ENCODE measurements at regions not wholly inside any gene's neighbourhood (a gene's known extent, or its start where the extent isn't known, plus 50 kb on each side); places are given as distances from the start of the nearest gene placed in this dataset.

- DNase-seq = no peak
- in situ Hi-C loops (cut with MboI; ENCODE audit: low pct_unique_long_range_greater_than_20kb, low sequenced_read_pairs) = no loop called here
Observed at GRCh38 chr20:57922706-57923105, 212.9 kb upstream of the PMEPA1 start.

GRCh38 chr20:57922083-57922482 is 212.3 kb upstream of the PMEPA1 start:
- DNase-seq = no peak
- in situ Hi-C loops (cut with MboI; ENCODE audit: low pct_unique_long_range_greater_than_20kb, low sequenced_read_pairs) = no loop called here

GRCh38 chr20:57921676-57922075 is 211.9 kb upstream of the PMEPA1 start:
- in situ Hi-C loops (cut with MboI; ENCODE audit: low pct_unique_long_range_greater_than_20kb, low sequenced_read_pairs) = no loop called here
- DNase-seq = no peak

- no peak for DNase-seq
- in situ Hi-C loops (cut with MboI; ENCODE audit: low pct_unique_long_range_greater_than_20kb, low sequenced_read_pairs) = no loop called here
Observed at GRCh38 chr20:57920971-57921370, 211.2 kb upstream of the PMEPA1 start.

- no peak for DNase-seq
- in situ Hi-C loops (cut with MboI; ENCODE audit: low pct_unique_long_range_greater_than_20kb, low sequenced_read_pairs) = no loop called here
Observed at GRCh38 chr20:57919049-57919448, 209.2 kb upstream of the PMEPA1 start.

GRCh38 chr20:57918551-57918950 is 208.7 kb upstream of the PMEPA1 start:
- in situ Hi-C loops (cut with MboI; ENCODE audit: low pct_unique_long_range_greater_than_20kb, low sequenced_read_pairs) = no loop called here
- DNase-seq = no peak

GRCh38 chr20:57914205-57914604 is 204.4 kb upstream of the PMEPA1 start:
- DNase-seq = no peak
- in situ Hi-C loops (cut with MboI; ENCODE audit: low pct_unique_long_range_greater_than_20kb, low sequenced_read_pairs) = no loop called here

- in situ Hi-C loops (cut with MboI; ENCODE audit: low pct_unique_long_range_greater_than_20kb, low sequenced_read_pairs) = no loop called here
- no peak for DNase-seq
Observed at GRCh38 chr20:57913156-57913930, 203.5 kb upstream of the PMEPA1 start.

GRCh38 chr20:57912227-57912582 is 202.4 kb upstream of the PMEPA1 start:
- in situ Hi-C loops (cut with MboI; ENCODE audit: low pct_unique_long_range_greater_than_20kb, low sequenced_read_pairs) = no loop called here
- DNase-seq = no peak

- in situ Hi-C loops (cut with MboI; ENCODE audit: low pct_unique_long_range_greater_than_20kb, low sequenced_read_pairs) = no loop called here
- no peak for DNase-seq
Observed at GRCh38 chr20:57911512-57912226, 201.9 kb upstream of the PMEPA1 start.

- in situ Hi-C loops (cut with MboI; ENCODE audit: low pct_unique_long_range_greater_than_20kb, low sequenced_read_pairs) = no loop called here
- no peak for DNase-seq
Observed at GRCh38 chr20:57910716-57911115, 200.9 kb upstream of the PMEPA1 start.

- no peak for DNase-seq
- in situ Hi-C loops (cut with MboI; ENCODE audit: low pct_unique_long_range_greater_than_20kb, low sequenced_read_pairs) = no loop called here
Observed at GRCh38 chr20:57909763-57910331, 200.0 kb upstream of the PMEPA1 start.

- in situ Hi-C loops (cut with MboI; ENCODE audit: low pct_unique_long_range_greater_than_20kb, low sequenced_read_pairs) = no loop called here
Observed at GRCh38 chr20:57908704-57909630, 199.2 kb upstream of the PMEPA1 start.

GRCh38 chr20:57908226-57908625 is 198.4 kb upstream of the PMEPA1 start:
- in situ Hi-C loops (cut with MboI; ENCODE audit: low pct_unique_long_range_greater_than_20kb, low sequenced_read_pairs) = no loop called here
- DNase-seq = no peak

More at GRCh38 chr20:57908704-57909630, 199.2 kb upstream of the PMEPA1 start:
- DNase-seq = no peak

GRCh38 chr20:57907131-57908000 is 197.6 kb upstream of the PMEPA1 start:
- in situ Hi-C loops (cut with MboI; ENCODE audit: low pct_unique_long_range_greater_than_20kb, low sequenced_read_pairs) = no loop called here
- no peak for DNase-seq

- DNase-seq = no peak
- in situ Hi-C loops (cut with MboI; ENCODE audit: low pct_unique_long_range_greater_than_20kb, low sequenced_read_pairs) = no loop called here
Observed at GRCh38 chr20:57905448-57905847, 195.6 kb upstream of the PMEPA1 start.

- peak; percentile 3 for DNase-seq
- in situ Hi-C loops (cut with MboI; ENCODE audit: low pct_unique_long_range_greater_than_20kb, low sequenced_read_pairs) = no loop called here
Observed at GRCh38 chr20:57904314-57905105, 194.7 kb upstream of the PMEPA1 start.

- no peak for DNase-seq
- in situ Hi-C loops (cut with MboI; ENCODE audit: low pct_unique_long_range_greater_than_20kb, low sequenced_read_pairs) = no loop called here
Observed at GRCh38 chr20:57902473-57902872, 192.7 kb upstream of the PMEPA1 start.
